SU-DHL-6 (cell line): ENCODE measurements at regions not wholly inside any gene's neighbourhood (a gene's known extent, or its start where the extent isn't known, plus 50 kb on each side); places are given as distances from the start of the nearest gene placed in this dataset.

Experiments used
- H2AFZ ChIP-seq: fragments of 200-600 bp; sonication (generic); 2 replicates; pipeline ENCODE4 v1.6.1; 2014; ENCODE audit warnings: low read depth, mild to moderate bottlenecking, moderate library complexity, mixed read lengths, antibody characterized with exemption, low read length; ENCODE audit not compliant: severe bottlenecking
- H3F3A ChIP-seq: fragments of 200-600 bp; shearing (Covaris generic); 2 replicates; pipeline ENCODE4 v1.6.0; 2016; ENCODE audit warnings: antibody characterized with exemption, mild to moderate bottlenecking; ENCODE audit not compliant: insufficient read depth
- H3K27ac ChIP-seq: fragments of 200-600 bp; sonication (generic); 2 replicates; pipeline ENCODE4 v1.5.1; 2016; ENCODE audit warnings: low read depth, mild to moderate bottlenecking, low read length, moderate library complexity, mixed read lengths
- H3K27me3 ChIP-seq: fragments of 200-600 bp; sonication (generic), shearing (Covaris generic); 2 replicates; pipeline ENCODE4 v1.6.0; 2014; ENCODE audit warnings: mild to moderate bottlenecking, low read length
- H3K36me3 ChIP-seq: fragments of 200-600 bp; sonication (generic); 2 replicates; pipeline ENCODE4 v1.6.1; 2014; ENCODE audit warnings: mild to moderate bottlenecking, low read length, mixed read lengths
- H3K4me2 ChIP-seq: fragments of 300-600, 200-600 bp; shearing (Covaris generic), sonication (generic); 2 replicates; pipeline ENCODE4 v1.6.0; 2014; ENCODE audit warnings: low read length, low read depth, mild to moderate bottlenecking; ENCODE audit not compliant: poor library complexity, severe bottlenecking
- H3K4me3 ChIP-seq: fragments of 200-600 bp; sonication (generic); 2 replicates; pipeline ENCODE4 v1.5.1; 2014; ENCODE audit warnings: antibody characterized with exemption, low read length, mild to moderate bottlenecking, mixed read lengths; ENCODE audit not compliant: insufficient read depth, poor library complexity, severe bottlenecking
- H3K79me2 ChIP-seq: fragments of 200-600 bp; sonication (generic); 2 replicates; pipeline ENCODE4 v1.6.1; 2014; ENCODE audit warnings: mild to moderate bottlenecking, low read length, moderate library complexity; ENCODE audit not compliant: insufficient read depth
- H3K9ac ChIP-seq: fragments of 200-600 bp; sonication (generic); 2 replicates; pipeline ENCODE4 v1.7.0; 2014; ENCODE audit warnings: mild to moderate bottlenecking, low read length
- H3K9me2 ChIP-seq: fragments of 200-600 bp; sonication (generic); replicated peaks from 2 replicates; pipeline ENCODE4 v1.6.1; 2014; ENCODE audit warnings: low read length; ENCODE audit not compliant: insufficient read depth
- H3K9me3 ChIP-seq: fragments of 200-600 bp; sonication (generic); 2 replicates; pipeline ENCODE4 v1.6.1; 2014; ENCODE audit warnings: low read length, mixed read lengths; ENCODE audit not compliant: insufficient read depth
- H4K20me1 ChIP-seq: fragments of 200-600 bp; sonication (generic); 2 replicates; pipeline ENCODE4 v1.6.1; 2014; ENCODE audit warnings: low read depth, mild to moderate bottlenecking, antibody characterized with exemption, low read length, moderate library complexity, mixed read lengths
- CTCF ChIP-seq: fragments of 200-600 bp; sonication (generic); IDR thresholded peaks from one replicate; pipeline ENCODE4 v1.5.1; 2017; ENCODE audit warnings: antibody characterized with exemption, mild to moderate bottlenecking, low read length, moderate library complexity; ENCODE audit not compliant: insufficient read depth, poor library complexity, severe bottlenecking
- EZH2phosphoT487 ChIP-seq: fragments of 200-600 bp; sonication (generic), shearing (Covaris generic); conservative IDR thresholded peaks from 2 replicates; pipeline ENCODE4 v1.6.1; 2018; ENCODE audit warnings: mild to moderate bottlenecking, antibody characterized with exemption, low read length, moderate library complexity, mixed read lengths

GRCh38 chr1:229205854-229206253 lies 65.1 kb upstream of the RAB4A start:
- H4K20me1 ChIP-seq, result no peaks in the 10 kb centered on the region

GRCh38 chr1:229207916-229208315 lies 63.0 kb upstream of the RAB4A start:
- TF ChIP-seq EZH2phosphoT487, result no peak
- no peak for TF ChIP-seq CTCF
- no peak overlapping the region for H3K4me3 ChIP-seq
- no peaks in the 10 kb centered on the region for H3K9me3 ChIP-seq
- H4K20me1 ChIP-seq, result no peaks in the 10 kb centered on the region
- H3K4me2 ChIP-seq, result no peak overlapping the region
- H2AFZ ChIP-seq, result no peak overlapping the region
- H3F3A ChIP-seq, result no peaks in the 10 kb centered on the region
- no peaks in the 10 kb centered on the region for H3K9me2 ChIP-seq
- no peak overlapping the region for H3K27ac ChIP-seq
- H3K27me3 ChIP-seq, result no peaks in the 10 kb centered on the region
- H3K9ac ChIP-seq, result no peak overlapping the region
- no peaks in the 10 kb centered on the region for H3K36me3 ChIP-seq
- no peaks in the 10 kb centered on the region for H3K79me2 ChIP-seq

More at GRCh38 chr1:229205854-229206253, 65.1 kb upstream of the RAB4A start:
- no peak overlapping the region for H2AFZ ChIP-seq
- H3K27me3 ChIP-seq, result no peaks in the 10 kb centered on the region
- no peaks in the 10 kb centered on the region for H3K79me2 ChIP-seq
- H3K27ac ChIP-seq, result no peak overlapping the region
- no peaks in the 10 kb centered on the region for H3F3A ChIP-seq
- no peak overlapping the region for H3K4me3 ChIP-seq
- H3K9me3 ChIP-seq, result no peaks in the 10 kb centered on the region
- no peak overlapping the region for H3K4me2 ChIP-seq
- no peak overlapping the region for H3K9ac ChIP-seq
- no peaks in the 10 kb centered on the region for H3K36me3 ChIP-seq
- TF ChIP-seq EZH2phosphoT487 (no peak), CTCF (no peak)
- H3K9me2 ChIP-seq, result no peaks in the 10 kb centered on the region

- Histone ChIP-seq H3K36me3 (no peaks in the 10 kb centered on the region), H3K4me2 (no peak overlapping the region), H3K9me2 (no peaks in the 10 kb centered on the region), H3K4me3 (no peak overlapping the region), H3K27me3 (no peaks in the 10 kb centered on the region), H4K20me1 (no peaks in the 10 kb centered on the region), H3K79me2 (no peaks in the 10 kb centered on the region), H3K9ac (no peak overlapping the region), H3K27ac (no peak overlapping the region), H2AFZ (no peak overlapping the region), H3K9me3 (no peaks in the 10 kb centered on the region), H3F3A (no peaks in the 10 kb centered on the region)
- no peak for TF ChIP-seq CTCF
- no peak for TF ChIP-seq EZH2phosphoT487
Observed at GRCh38 chr1:229208481-229208880, 62.4 kb upstream of the RAB4A start.
